ENCODE measurements at regions not wholly inside any gene's neighbourhood (a gene's known extent, or its start where the extent isn't known, plus 50 kb on each side); places are given as distances from the start of the nearest gene placed in this dataset.

- TF ChIP-seq CTCF (conservative IDR thresholded peaks at IDR 0.05; ENCODE audit: low read depth in 2 of 2) = no peak
- no peak for TF ChIP-seq REST (IDR thresholded peaks at IDR 0.05; ENCODE audit: unreplicated experiment)
- no peak for TF ChIP-seq CREB1 (CRISPR knock-in tag; IDR thresholded peaks at IDR 0.05; ENCODE audit: low read depth)
- no peak for TF ChIP-seq EZH2 (IDR thresholded peaks at IDR 0.05; ENCODE audit: low read depth, unreplicated experiment)
- TF ChIP-seq EZH2phosphoT487 (IDR thresholded peaks at IDR 0.05; ENCODE audit: unreplicated experiment) = no peak
- no peak for TF ChIP-seq POLR2AphosphoS5 (IDR thresholded peaks at IDR 0.05; ENCODE audit: low read depth)
- no peak for TF ChIP-seq JUNB (IDR thresholded peaks at IDR 0.05; ENCODE audit: unreplicated experiment)
- TF ChIP-seq ETS1 (IDR thresholded peaks at IDR 0.05) = no peak
- no peak for TF ChIP-seq STAT1 (IDR thresholded peaks at IDR 0.05; ENCODE audit: unreplicated experiment)
- no peak for TF ChIP-seq ZNF114 (CRISPR knock-in tag; IDR thresholded peaks at IDR 0.05)
- TF ChIP-seq NANOG (IDR thresholded peaks at IDR 0.05; ENCODE audit: borderline replicate concordance) = no peak
- no peak for TF ChIP-seq ZNF331 (CRISPR knock-in tag; IDR thresholded peaks at IDR 0.05; ENCODE audit: low read depth)
- TF ChIP-seq ZNF462 (CRISPR knock-in tag; IDR thresholded peaks at IDR 0.05) = no peak
Measured at GRCh38 chr18:41486575-41486974, 468.5 kb upstream of the PIK3C3 start.

Measured in GM23338 (cell line).